ENCODE measurements at regions not wholly inside any gene's neighbourhood (a gene's known extent, or its start where the extent isn't known, plus 50 kb on each side); places are given as distances from the start of the nearest gene placed in this dataset.

DNA sequence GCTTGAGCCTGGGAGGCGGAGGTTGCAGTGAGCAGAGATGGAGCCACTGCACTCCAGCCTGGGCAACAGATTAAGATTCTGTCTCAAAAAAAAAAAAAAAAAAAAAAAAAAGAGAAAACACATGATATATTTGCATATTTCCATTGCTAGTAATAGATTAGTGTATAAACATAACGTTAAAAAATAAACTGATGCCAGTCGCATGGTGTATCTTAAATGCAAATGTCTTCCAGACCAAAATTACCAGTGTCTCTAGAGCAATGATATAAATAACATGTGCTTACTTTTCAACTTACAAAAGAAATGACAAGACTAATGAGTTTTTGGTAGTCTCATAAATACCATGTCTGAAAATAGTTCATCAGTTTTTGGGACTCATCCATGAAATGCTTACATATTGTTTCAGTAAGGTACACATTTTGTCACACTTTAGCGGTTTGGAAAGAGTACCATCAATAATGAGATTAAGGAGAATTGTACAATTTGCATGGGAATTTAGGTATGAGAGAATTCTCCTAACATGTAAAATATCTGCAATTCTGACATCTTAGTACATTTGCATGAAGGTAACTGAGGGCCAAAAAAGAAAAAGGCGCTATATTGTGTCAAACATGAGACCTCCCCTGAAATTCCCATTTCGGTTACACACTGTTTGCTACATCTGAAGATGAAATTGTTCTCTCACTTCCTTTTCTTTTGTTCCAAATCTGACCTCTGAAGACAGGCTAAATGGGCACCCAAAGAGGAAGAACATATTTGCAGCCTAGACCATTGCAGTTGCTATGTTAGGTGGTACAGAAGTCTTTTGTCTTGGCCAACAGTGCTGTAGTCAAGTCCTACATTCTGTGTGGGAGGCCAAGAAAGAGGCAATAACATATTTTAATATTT is 51.5 kb upstream of the PIP4K2A start:
- no peak overlapping the region for H3K4me3 Mint-ChIP-seq

DNA sequence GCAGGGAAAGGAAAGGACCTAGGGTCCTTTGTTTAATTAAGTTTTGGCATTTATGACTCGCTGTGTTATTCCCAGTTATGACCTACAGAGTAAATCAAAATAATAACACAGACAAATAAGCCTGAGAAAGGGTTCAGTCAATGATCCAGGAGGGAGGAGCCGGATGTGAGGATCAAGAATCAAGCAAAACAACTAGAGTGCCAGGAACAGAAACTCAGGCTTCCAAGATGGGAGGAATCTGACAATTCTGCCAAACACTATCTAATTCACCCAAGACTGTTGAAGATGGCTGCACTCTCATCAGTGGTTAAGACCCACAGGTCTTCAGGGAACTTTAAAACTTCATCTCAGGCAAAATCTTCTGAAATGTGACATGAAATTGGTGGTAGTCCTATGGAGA is 50.3 kb upstream of the PIP4K2A start:
- peaks cover 11% of the 10 kb centered on the region for H3K9me3 Mint-ChIP-seq
- H3K36me3 Mint-ChIP-seq = no peaks in the 10 kb centered on the region
- no peak for DNase-seq (ENCODE audit: low spot score in 2 of 2, unreplicated experiment in 2 of 2)
- H3K4me1 Mint-ChIP-seq = peaks cover 2% of the 10 kb centered on the region
- no peak overlapping the region for H3K4me3 Mint-ChIP-seq
- TF ChIP-seq, protein P1, sequence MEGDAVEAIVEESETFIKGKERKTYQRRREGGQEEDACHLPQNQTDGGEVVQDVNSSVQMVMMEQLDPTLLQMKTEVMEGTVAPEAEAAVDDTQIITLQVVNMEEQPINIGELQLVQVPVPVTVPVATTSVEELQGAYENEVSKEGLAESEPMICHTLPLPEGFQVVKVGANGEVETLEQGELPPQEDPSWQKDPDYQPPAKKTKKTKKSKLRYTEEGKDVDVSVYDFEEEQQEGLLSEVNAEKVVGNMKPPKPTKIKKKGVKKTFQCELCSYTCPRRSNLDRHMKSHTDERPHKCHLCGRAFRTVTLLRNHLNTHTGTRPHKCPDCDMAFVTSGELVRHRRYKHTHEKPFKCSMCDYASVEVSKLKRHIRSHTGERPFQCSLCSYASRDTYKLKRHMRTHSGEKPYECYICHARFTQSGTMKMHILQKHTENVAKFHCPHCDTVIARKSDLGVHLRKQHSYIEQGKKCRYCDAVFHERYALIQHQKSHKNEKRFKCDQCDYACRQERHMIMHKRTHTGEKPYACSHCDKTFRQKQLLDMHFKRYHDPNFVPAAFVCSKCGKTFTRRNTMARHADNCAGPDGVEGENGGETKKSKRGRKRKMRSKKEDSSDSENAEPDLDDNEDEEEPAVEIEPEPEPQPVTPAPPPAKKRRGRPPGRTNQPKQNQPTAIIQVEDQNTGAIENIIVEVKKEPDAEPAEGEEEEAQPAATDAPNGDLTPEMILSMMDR (IDR thresholded peaks at IDR 0.05; ENCODE audit: unreplicated experiment) = no peak
- H3K27me3 Mint-ChIP-seq (ENCODE audit: low read depth) = no peaks in the 10 kb centered on the region
- H3K27ac Mint-ChIP-seq = no peak overlapping the region

More for the DNA sequence above, 51.5 kb upstream of the PIP4K2A start:
- Mint-ChIP-seq H3K36me3 (peaks cover 2% of the 10 kb centered on the region), H3K27ac (no peak overlapping the region), H3K9me3 (peaks cover 11% of the 10 kb centered on the region), H3K27me3 (ENCODE audit: low read depth) (no peaks in the 10 kb centered on the region), H3K4me1 (peaks cover 2% of the 10 kb centered on the region)
- DNase-seq (ENCODE audit: low spot score in 2 of 2, unreplicated experiment in 2 of 2) = no peak
- TF ChIP-seq, protein P1 (IDR thresholded peaks at IDR 0.05; ENCODE audit: unreplicated experiment) = no peak

Measured in mesothelial cell of epicardium (in vitro differentiated cells).